Dedifferentiated amniotic fluid mesenchymal stem cell (primary cell): ENCODE measurements at regions not wholly inside any gene's neighbourhood (a gene's known extent, or its start where the extent isn't known, plus 50 kb on each side); places are given as distances from the start of the nearest gene placed in this dataset.
"Not testable (repeated sequence)": the region's sequence is repeated elsewhere in the genome, so short reads cannot be mapped to it uniquely, and the experiment has no call there.

ENCODE experiments used
- DNase-seq: peaks from one replicate; pipeline ENCODE4 v3.0.0-alpha.2; 2016; ENCODE audit errors: extremely low spot score

DNA sequence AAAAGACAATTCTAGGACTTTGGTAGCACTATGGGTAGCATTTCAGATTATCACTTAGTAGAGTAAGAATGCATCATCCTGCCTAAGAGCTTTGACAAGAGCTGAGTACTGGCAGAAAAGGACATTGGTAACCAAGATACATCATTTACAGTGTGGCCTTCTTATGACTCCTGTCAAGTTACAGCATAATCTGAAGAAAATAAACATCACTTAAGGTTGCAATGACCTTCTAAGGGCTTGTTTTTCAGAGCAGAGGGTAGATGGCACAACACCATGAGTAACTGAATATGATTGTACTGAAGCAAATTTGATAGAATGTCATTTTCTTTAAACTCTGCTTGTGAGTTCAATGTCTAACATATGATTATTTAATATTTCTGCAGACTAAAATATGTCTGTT, 822.6 kb downstream of the TBC1D32 start:
- no peak for DNase-seq

DNA sequence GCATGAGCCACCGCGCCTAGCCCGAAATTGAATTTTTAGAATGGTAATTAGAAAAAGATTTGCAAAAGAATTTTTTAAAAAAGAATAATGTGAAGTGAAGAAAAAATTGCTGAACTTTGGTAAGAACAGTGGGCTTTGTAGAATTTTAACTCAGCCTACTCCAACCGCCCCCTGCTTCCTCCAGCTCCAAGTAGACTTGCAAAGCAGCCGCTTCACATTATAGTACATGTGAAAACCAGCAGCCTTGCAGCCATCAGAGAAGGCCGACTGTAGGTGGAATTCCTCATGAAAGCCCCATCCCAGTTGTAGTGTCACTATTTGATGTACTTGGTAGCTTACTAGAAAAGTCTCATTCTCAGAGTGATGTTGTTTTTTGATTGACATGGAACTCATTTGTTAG, 835.6 kb downstream of the TBC1D32 start:
- DNase-seq: no peak

DNA sequence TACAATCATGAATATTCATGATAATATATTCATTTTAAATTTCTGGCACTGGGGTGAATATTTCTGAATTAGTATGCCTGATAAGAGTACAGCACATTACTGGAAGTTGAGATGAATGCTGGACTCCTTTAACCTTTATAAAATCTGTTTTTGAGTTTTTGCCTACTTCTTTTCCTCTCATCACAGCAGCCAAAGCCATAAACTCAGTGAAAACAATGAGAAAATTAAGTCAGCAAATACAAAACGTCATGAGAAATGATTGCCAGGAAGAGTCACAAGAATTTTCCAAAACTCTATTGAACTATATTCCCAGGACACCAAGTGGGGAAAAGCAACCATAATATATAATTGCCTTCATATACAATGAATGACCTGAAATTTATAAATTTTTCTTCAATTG, 837.6 kb downstream of the TBC1D32 start:
- no peak for DNase-seq

DNA sequence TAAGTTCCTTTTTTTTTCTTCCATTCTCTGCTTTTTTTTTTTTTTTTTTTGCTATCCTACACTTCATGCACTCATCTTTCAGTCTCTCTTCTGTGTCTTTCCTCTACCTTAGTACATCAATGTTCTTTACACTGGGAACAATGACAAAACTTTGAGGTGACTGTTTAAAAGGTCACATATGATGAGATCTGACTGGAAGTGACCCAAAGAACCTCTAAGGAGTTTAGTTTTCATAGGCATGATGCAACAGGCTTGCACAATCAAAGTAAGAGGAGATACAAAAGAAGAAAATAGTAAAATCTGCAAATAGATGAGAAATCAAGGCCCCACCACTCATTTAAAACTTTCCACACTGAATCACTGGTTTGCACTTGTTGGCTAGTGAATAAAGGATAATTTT, 840.8 kb downstream of the TBC1D32 start:
- DNase-seq: no peak

DNA sequence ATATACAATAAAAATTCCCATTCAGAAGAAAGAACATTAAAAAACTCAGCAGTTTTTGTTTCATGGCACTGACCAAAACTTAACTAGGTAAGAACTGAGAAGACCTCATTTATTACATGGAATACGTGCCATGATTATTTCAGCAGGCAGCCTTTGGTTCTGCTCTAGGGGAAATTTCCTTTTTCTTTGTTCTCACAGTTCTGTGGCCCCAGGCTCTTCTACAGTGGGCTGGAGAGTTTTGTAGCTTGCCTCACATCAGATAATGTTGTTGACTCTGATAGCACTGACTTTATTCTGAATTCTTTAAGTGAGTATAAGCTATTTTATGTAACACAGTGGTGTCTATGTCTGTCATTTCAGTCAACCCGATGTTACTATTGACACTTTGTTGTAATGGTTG, 844.3 kb downstream of the TBC1D32 start:
- DNase-seq: no peak

DNA sequence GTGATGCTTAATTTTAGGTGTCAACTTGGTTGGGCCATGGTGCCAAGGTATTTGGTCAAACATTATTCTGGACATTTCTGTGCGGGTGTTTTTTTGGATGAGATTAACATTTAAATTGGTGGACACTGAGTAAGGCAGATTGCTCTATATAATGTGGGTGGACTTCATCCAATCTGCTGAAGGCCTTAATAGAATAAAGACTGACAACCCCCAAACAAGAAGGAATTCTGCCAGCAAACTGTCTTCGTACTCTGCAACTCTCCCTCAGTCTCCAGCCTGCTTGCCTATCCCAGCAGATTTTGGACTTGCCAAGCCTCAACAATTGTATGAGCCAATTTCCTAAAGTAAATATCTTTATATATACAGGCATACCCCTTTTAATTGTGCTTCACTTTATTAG, 850.1 kb downstream of the TBC1D32 start:
- DNase-seq: no peak

DNA sequence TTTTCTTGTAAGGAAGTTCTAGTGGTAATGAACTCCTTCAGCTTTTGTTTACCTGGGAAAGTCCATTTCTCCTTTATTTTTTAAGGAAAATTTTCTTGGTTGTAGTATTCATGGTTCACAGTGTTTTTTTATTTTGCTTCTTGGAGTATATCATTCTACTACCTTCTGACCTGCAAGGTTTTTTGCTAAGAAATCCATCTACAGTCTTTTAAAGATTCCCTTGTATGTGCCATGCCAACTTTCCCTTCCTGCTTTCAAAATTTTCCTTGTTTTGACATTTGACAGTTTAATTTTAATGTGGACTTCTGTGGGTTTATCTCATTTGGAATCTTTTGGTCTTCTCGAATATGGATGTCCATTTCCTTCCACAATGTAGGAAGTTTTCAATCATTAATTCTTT, 855.6 kb downstream of the TBC1D32 start:
- DNase-seq: no peak

DNA sequence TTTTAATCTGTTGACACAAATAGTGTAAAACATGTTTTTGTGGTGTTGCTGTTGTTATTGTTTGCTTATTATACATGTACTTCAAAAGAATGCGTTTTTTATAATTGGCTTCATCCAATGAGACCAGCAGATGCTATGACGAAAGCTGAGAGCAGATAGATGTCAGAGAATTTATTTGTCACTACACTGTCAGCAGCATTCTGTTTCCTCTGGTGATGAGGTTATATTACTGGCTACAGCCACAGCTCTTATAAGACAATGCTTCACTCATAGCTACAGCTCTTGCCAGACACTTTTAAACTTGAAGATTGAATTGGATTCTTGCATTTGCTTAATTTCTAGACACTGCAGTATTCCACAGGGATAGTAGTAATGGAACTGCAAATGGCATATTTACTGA, 860.5 kb downstream of the TBC1D32 start:
- no peak for DNase-seq

DNA sequence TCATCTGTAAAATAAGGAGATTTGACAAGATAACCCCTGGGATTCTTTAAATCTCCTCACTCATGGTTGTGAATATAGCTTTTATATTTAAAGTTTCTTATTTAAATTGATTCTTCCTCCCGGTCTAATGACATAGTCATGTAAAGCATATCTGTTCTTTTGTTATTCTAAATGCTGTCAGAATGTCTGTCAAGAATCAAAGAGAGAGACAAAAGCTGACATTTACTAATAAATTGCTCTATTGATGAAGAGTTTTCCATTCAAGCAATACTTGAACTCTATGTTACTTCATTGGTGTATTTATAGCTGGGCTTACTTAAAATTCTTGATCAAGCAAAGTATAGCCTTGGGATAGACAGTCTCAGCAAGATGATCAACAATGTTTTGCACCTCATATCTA, 865.8 kb downstream of the TBC1D32 start:
- DNase-seq: no peak

DNA sequence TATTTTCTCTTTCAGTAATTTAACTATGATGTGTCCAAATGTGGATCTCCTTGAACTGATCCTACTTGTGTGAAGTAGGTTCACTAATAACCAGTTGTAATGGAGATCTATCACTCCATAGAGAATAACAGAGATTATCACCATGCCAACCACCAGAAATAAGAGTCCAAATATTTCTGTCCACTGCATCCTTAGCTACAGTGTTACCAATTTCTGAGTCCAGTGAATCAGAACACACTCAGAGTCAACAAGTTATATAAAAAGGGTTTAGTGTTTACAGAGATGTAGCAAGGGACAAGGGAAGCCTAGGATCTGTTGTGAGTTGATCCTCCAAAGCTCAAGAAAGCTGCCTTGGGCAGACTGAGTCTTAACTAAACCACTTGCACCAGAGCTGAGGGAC, 882.8 kb downstream of the TBC1D32 start:
- no peak for DNase-seq

DNA sequence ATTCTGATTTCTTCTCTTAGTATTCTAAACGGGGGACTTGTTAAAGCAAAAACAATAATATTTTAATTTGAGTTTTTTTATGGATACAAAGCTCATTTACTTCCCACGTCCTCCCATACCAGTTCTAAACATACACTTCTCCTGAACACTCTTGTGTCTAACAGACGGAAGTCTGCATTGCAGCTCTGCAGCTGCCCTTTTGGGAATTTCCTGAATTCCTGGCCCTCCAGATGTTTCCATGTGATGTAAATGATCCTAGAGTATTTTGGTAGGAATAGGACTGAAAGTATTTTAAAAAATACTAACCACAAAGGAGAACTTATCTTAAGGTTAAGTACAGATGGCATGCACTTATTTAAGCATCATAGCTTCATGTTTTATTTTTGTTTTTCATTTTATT, 886.7 kb downstream of the TBC1D32 start:
- no peak for DNase-seq

DNA sequence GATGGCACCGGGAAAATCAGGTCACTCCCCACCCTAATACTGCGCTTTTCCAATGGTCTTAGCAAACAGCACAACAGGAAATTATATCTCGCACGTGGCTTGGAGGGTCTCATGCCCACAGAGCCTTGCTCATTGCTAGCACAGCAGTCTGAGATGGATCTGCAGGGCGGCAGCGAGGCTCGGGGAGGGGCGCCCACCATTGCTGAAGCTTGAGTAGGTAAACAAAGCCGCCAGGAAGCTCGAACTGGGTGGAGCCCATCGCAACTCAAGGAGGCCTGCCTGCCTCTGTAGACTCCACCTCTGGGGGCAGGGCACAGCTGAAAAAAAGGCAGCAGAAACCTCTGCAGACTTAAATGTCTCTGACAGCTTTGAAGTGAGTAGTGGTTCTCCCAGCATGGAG, 901.4 kb downstream of the TBC1D32 start:
- not testable (repeated sequence) for DNase-seq

DNA sequence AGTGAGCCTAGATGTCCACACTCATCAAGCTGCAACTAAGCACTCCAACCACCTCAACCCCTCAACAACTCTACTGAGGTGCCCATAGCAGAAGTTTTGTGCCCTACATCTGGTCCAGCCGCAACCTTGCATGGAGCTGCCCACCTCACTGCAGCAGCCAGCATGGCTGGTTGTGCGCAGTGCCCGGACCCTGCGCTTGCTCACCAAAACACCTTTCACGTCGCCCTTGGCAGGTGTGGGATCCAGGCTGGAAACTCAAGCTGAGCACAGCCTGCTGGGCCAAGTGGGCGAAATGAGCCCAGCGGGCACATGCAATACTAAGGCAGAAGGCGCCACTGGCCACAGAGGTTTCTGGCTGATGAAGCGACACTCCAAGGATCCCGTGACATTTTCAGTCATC, 902.4 kb downstream of the TBC1D32 start:
- DNase-seq: no peak

DNA sequence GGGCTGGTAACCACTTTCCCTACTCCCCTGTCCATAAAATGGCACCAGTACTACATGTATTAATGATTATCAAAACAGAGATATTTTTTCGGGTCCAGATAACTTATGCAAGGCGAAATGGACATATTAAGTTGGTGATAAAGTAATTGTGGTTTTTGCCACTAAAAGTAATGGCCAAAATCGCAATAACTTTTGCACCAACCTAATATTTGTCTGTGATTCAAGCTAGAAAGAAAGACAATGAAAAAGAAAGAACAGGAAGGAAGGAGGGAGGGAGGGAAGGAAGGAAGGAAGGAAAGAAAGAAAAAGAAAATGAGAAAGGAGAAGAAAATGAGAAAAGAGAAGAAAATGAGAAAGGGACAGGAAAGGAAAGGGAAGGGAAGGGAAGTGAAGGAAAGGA, 922.9 kb downstream of the TBC1D32 start:
- DNase-seq: no peak

DNA sequence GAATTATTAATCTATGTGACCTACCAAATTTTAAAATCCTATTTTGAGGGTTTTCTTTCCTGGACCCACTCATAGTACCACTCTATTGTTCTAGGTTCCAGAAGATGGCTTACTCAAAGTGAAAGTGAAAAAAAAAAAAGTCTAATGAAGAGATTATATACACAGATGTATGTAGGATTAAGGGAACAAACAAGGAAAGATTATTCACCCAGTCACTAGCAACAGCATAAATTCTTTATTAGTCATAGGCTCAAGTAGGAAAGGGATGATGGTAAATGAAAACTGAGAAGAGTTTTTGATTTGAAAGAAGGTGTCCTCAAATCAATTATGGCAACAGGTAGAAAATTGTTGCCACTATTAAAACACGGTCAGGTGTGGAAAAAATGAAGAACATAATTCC, 923.7 kb downstream of the TBC1D32 start:
- no peak for DNase-seq

DNA sequence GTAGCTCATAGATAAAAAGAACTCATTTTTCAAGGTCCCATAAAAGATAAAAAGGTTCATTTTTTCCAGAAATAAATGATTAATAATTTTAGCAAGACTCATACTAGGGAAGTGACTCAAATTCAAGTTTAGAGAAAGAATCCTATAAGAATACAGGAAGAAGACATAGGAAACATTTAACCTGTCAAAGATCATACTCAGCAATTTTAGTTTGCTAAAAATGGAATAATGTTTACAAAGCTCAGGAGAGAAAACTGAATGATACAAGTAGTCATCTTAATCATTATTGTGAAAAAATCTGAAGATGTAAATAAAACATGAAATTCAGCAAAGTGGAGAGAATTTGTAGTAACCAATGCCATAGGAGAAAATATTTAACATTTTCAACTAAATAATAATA, 926.6 kb downstream of the TBC1D32 start:
- DNase-seq: no peak

DNA sequence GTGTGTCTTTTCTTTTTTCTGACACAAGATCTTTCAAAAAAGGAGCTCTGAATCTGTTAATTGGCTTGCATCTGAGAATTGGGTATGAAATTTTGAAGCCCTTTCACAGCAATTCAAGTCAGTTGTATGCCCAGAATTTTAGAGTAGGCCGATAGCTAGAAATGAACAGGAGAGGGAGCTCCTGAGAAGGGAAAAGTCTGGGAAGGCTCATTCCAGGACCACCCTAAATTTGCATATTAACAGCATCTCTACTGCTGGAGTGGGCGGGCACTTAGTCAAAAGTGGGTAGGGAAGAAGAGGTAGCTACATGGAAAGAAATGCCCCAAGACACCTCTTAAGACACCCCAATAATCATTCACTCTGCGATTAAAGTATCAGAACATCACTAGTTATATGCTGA, 928.3 kb downstream of the TBC1D32 start:
- no peak for DNase-seq

DNA sequence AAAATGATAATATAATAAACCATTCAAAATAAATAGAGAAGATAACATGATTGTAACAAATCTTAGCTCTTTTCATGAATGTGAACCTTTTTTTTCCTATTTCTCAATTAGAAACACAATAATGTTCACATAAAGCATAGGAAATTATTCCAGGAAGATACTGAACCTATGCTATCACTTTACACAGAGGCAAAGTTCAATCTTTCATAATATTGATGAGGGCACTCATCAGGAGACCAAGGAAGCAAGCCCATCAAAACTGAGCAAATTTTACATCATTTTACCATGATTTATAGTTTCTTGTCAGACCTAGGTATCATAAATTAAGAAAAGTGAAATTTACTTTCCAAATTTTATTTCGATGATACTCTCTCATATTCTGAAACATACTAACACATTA, 938.5 kb downstream of the TBC1D32 start:
- DNase-seq: no peak

DNA sequence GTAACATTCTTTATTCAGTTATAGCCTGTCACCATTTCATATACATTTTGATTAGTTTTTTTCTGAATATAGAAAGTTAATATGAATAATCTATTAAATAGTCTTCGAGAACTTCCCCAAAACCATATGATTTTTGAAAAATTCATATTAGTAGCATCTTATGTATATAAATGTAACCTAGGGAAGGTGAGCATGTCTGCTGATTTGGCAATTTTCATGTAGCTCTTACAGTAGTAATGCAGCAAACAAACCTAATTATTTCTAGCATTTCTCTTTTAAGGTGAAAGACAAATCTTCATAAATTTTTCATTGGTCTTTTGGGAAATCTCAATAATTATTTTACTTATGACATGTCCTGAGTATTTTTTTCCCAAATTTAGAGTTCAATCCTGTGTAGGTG, 939.0 kb downstream of the TBC1D32 start:
- DNase-seq: no peak

DNA sequence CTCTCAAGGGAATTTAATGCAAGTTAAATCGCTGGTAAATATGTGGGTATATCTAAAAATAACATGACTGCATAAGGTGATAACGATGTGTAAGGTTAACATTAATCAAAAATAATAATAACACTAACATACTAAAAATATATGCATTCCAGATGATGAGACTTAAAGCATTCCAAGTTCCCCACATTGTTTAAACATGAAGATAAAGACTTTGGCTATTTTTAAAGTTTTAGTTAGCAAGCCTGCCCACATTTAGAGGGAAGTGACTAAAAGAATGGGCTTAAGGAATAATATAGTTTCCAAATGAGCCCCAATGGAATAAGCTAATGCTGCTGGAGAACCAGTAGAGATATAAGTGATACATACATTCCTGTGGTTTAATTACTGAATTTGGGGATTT, 941.3 kb downstream of the TBC1D32 start:
- no peak for DNase-seq

DNA sequence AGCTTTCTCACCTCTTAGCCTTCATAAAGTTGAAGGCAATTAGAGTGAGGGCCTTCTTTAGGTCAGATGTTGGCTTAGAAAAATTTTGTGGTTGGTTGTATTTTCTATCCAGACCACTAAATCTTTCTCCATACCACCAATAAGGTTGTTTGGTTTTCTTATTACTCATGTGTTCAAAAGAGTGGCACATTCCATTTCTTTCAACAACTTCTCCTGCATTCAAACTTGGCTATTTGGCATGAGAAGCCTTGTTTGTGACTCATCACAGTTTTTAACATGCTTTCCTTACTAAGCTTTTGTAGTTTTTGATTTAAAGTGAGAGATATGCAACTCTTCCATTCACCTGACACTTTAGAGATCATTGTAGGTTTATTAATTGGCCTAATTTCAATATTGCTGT, 949.6 kb downstream of the TBC1D32 start:
- no peak for DNase-seq

DNA sequence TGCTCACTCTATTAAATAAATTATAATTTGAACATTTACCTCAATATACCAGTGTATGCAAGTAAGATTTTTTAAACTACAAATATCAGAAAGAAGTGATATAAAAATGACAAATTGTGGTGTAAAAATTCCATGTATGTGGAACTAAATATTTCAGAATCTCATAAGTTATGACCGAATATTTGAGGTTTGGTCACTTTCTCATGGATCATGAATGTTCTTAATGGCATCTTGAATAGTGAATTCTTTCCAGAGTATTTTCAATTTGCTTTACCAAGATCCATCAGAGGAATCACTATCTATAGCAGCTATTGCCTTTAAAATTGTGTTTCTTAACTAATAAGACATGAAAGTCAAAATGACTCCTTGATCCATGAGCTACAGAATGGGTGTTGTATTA, 950.6 kb downstream of the TBC1D32 start:
- no peak for DNase-seq

DNA sequence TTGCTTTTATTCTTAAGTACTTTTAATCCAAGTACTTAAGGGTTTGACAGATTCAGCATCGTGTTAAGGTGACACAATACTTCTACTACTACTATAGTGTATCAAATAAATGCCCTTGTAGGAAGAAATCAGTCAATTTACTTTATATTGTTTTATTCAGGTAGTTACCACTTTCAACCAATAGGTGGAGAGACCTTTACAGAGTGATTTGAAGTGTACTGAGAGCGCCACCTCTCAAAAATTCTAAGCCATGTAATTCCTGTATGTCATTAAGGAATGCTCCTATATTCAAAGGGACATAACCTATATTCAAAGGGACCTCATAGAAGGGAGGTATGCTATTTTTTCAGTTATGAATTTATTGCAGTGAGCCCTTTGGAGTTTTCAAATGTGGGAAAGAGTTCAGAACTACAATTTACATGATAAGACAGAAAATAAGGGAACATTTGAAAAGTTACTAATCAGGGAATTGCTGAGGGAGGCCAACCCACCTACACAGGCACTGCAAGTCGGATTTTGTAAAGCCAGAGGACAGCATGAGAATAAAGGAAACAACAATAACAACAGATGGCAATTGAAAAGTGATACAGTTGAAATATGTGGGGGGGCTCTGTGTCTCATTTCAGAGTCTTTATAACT, 955.6 kb downstream of the TBC1D32 start:
- no peak for DNase-seq

DNA sequence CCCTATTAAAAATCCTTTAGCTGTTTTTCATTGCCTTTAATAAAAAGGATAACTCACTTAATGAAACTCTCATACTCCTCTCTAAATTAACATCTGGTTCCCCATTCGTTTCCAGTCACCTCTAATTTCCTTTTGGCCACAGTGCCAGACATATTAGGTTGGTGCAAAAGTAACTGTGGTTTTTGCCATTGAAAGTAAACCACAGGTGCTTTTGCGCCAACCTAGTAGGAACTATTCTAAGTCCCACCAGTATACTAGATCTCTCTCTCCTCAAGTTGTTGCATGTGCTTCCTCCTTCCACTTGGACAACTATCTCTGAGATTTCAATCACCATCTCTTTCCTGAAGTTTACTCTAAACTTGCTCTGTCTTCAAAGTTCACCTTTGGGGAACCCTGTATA, 961.1 kb downstream of the TBC1D32 start:
- DNase-seq: no peak

DNA sequence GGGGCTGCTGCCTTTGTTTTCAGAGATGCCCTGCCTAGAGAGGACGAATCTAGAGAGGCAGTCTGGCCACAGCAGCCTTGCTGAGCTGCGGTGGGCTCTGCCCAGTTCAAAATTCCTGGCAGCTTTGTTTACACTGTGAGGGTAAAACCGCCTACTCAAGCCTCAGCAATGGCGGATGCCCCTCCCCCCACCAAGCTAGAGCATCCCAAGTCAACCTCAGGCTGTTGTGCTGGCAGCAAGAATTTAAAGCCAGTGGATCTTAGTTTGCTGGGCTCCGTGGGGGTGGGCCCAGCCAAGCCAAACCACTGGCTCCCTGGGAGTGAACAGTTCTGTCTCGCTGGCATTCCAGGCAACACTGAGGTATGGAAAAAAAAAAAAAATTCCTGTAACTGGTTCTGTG, 970.9 kb downstream of the TBC1D32 start:
- no peak for DNase-seq
